SH-SY5Y (cell line): ENCODE measurements at regions not wholly inside any gene's neighbourhood (a gene's known extent, or its start where the extent isn't known, plus 50 kb on each side); places are given as distances from the start of the nearest gene placed in this dataset.

Source experiments
- GATA2 ChIP-seq: IDR thresholded peaks from 2 replicates; pipeline ENCODE4 v1.6.1; 2011; ENCODE audit warnings: mild to moderate bottlenecking, low read depth, low read length
- GATA3 ChIP-seq: IDR thresholded peaks from 2 replicates; pipeline ENCODE4 v1.6.1; 2011; ENCODE audit warnings: low read depth, mild to moderate bottlenecking, low read length, moderate library complexity

DNA sequence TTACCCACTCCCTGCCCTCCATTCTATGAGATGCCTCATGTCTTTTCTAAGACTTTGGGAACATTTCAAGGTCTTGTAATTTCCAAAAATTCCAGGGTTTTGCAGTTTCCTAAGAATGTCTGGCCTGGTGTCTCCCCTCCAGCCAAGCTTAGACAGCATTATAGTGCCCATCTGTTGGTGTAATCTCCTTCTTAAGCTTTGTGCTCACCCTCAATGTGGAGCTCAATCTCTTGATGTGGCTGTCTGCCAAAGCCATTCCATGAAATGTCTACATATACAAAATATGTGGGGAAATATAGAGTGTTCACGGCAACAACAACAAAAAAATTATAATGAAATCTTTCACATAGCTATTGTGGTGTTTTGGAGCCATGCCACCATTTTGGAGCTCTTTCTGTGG, 558.4 kb downstream of the PIK3C3 start:
- no peak for TF ChIP-seq GATA2
- TF ChIP-seq GATA3, result no peak
